Raji (cell line): ENCODE measurements at regions not wholly inside any gene's neighbourhood (a gene's known extent, or its start where the extent isn't known, plus 50 kb on each side); places are given as distances from the start of the nearest gene placed in this dataset.

Experiments used
- POLR2A ChIP-seq: IDR thresholded peaks from 2 replicates; pipeline ENCODE4 v1.6.1; 2011; ENCODE audit warnings: low read depth, low read length, control low read depth; ENCODE audit not compliant: insufficient read depth

DNA sequence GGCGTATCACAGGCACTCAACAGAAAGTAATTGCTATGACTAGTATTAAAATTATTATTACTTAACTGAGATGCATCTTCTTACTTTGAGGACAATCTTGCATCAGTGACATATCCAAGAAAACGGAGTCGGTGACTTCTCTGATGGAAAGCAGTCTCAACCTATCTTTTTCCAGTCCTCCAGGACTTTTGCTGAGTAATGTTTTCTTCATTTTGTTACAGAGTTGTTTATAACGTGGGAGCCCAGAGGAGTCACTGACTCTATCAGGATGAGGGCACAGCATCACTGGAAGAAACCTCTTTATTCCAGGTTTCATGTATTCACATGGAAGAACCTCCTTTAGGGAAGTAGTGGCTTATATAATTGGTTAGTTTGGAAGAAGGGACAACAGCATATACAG is 51.5 kb upstream of the MELK start:
- no peak for TF ChIP-seq POLR2A

DNA sequence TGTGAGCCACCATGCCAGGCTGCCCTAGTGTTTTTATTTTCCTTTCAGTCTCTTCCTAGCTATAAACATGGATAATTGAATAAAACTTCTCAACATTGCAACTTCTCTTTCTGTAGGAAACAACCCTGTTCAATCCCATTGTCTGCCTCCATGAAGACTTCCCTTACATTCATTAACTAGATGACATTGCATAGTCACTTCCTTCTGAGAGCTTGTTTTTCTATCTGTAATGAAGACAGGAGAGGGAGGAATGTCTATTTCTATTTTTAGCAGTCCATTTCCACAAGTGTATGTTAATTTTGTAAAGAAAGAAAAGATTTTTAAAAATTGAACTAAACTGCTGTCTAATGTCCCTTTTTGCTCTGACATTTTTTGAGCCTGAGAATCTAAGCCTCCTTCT is 55.6 kb upstream of the MELK start:
- TF ChIP-seq POLR2A, result no peak

DNA sequence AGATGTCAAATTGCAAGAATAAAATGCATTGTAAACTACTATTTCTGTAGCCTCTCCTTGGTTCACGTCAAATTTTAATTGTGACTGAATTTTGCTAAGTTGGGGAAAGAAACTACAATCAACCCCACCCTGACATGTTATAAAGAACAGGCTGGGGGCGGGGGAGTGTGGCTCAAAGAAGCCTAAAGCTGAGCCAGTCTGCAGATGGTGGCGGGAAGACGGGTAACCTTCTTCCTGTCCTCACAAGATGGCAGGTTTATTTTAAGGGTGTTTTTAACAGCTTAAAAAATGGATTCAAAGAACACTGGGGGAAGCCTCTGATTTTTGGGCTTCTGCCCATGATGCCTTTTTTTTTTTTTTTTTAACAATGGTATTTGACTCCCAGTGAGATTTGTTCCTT is 68.5 kb upstream of the MELK start:
- no peak for TF ChIP-seq POLR2A

DNA sequence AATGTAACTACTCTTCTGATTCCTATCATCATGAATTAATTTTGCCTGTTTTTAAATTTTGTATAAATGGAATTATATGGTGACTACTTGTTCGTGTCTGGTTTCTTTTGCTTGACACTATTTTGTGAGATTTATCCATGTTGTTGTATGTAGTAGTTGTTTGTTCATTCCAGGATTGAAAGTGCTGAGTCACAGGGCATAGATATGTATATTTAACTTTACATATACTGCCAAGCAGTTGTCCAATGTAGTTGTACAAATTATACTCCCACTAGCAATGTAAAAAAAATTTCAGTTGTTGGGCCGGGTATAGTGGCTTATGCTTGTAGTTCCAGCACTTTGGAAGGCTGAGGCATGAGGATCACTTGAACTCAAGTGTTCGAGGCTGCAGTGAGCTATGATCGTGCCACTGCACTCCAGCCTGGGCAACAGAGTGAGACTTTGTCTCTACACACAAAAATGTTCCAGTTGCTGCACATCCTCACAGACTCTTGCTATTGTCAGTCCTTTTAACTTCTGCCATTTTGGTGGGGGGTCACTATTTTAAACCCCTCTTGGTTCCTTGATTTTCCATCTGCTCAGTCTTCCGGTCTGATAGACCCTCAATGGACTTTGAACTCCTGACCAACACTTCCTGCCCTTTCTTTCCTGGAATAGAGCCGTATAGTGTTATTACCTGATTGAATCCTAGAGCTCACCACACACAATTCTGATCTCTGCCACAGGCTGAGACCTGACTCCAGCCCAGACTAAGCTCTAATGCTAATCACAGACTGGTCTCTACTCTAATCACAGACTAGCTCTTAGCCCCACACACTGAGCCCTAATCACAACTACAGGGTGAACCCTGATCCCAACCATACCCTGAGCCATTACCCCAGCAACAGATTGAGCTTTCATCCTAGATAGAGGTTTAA is 69.3 kb upstream of the MELK start:
- TF ChIP-seq POLR2A, result no peak

DNA sequence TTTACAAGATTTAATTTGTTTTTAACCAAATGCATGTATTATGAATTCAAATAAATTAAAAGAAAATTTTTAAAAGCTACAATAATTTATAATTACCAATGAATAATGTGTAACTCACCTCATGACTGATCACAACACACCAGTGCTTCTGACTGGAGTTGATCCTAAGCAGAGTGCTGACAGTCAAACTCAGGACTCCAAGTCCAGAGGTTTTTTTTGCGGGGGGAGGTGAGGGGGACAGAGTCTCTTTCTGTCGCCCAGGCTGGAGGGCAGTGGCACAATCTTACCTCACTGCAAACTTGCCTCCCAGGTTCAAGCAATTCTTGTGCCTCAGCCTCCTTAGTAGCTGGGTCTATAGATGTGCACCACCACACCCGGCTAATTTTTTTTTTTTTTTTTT is 71.0 kb upstream of the MELK start:
- no peak for TF ChIP-seq POLR2A

DNA sequence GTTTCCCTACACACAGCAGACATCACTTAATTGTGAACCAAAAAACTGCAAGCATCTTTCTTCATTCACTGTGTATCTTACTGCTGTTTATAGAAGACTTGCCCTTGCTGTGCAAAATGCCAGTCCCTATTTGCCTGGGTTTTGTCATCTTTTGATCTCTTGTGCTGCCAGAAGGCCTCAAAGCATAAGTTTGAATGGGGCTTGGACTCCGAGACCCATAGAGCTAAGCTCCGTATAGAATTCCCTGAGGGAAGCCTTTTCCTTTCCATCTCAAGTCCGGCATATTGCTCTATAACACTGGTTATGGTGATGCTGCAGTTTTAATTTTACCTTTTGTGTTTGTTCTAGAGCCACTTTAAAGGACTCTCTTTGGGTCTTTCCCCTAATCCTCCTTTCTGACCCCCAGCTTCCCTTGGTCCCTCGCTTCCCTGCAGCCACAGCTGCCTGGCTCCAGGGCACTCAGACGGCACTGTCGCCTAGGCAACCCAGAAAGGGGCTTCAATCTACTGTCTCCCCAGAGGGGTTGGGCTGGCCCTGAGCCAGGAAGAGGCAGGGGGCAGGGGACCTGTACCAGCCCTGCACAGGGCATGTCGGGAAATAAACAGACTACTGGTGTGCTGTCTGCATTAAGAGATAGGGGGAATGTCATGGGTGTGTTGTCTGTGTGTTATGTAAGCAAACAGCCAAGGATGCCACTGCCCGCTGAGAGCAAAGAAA is 73.4 kb upstream of the MELK start:
- TF ChIP-seq POLR2A, result no peak

DNA sequence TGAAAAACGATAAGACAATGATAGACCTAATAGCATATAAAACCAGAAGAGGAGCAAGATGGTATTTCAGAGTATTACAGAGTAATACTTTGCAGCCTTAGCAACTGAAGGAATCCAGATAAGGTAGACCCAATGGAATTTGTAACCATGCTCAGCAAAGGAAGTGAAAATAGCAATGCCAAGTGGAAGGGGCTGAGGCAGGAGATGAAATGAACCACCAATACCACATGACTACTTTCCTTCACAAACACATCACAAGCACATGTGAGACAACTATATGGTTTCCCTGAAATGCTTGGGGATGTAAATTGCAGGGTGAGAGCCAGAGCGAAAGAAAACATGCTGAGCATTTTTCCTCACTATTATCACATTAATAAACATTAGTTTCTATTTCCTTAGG is 79.8 kb upstream of the MELK start:
- no peak for TF ChIP-seq POLR2A

DNA sequence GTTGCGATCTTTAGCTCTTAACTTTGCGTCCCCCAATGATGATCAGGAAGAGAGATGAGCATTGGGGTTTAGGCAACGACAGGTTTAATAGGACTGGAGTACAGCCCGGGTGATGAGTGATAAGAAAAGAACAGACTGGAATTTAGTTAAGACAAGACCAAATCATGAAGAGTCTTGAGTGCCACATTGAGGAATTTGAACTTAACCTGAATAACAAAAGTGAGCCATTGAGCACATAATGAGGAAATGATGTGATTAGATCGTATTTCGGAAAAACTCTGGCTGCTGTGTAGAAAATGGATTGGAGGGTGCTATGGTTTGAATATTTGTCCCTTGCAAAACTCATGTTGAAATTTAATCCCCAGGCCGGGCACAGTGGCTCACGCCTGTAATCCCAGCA is 83.2 kb upstream of the MELK start:
- TF ChIP-seq POLR2A, result no peak

DNA sequence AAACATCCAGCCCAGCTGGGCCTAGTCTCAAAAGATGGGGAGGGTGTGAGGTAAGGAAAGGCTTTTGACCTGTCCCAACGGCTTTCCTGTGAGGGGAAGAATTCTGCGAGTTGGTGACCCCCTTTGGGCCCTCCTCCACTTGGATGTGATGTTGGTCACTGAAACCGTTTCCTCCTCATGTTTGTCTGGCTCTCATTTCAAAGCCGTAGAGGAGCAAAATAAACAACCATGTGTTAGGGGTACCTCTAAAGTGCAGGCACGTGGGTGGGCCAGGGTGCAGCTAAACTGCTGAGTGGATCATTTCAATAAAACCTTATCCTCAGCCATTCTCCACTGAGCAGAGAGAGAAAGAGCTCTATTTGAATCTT is 84.3 kb upstream of the MELK start:
- no peak for TF ChIP-seq POLR2A

DNA sequence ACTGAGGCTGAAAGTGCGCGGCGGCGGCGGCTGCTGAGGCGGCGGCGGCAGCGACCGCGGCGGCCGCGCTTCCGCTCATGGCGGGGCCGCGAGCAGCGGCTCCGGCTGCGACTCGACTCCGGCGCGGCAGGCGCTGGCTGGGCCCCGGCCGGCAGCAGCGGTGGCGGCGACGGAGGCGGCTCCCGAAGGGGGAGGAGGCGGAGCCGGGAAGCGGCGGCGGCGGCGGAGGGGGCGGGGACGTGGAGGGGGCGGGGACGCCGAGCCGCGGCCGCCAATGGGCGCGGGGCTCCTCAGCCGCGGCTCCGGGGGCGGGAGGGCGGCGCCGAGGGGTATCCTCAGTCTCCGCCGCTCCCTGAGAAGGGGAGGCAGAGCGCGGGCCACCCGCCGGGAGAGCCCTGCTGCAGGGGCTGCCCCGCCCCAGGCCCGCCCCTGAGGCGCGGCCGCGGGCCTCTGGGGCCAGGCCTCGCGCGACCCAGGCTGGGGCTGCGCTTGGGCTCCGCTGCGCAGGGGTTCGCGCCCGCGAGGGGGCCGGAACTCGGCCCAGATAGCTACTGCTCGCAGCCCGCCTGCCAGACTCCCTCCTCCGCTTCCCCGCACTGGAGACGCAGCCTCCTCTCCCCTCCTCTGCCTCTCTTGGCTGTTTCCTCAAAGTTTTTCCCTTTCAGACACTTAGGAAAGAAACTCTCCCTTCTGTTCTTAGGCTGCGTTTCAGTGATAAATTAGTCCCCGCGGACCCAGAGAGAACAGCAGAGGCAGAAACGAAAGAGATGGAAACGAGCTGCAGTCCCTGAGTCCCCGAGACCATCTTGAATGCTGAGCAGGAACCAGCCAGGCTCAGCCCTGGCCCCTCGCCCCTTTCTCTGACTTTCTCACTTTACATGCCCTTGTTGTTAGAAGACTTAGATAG is 85.0 kb upstream of the MELK start:
- TF ChIP-seq POLR2A, result peak; percentile 78

DNA sequence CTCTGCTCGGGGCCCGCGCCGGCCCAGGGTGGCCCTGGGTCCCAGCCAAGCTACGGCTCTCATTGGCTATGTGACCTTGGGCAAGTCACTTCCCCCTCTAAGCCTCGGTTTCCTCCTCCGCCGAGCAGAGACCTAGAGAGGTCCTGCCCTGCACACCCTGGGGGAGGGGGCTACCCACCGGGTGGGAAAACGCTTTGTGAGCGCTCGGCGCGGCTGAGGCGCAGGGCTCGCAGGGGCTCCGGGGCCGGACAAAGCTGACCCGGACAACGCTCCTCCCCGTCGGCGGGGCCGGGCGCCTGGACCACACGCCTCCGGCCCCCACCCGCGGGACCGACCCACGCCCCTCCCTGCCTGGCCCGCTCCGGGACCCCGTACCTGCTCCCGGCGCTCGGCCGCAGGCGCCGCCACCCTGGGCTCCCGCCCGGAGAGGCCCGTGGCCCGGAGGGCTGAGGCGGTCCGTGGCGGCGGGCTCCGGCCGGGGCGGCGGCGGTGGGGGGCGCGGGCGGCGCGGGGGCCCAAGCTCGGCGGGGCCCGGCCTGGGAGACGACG is 85.7 kb upstream of the MELK start:
- TF ChIP-seq POLR2A, result peak; percentile 64

DNA sequence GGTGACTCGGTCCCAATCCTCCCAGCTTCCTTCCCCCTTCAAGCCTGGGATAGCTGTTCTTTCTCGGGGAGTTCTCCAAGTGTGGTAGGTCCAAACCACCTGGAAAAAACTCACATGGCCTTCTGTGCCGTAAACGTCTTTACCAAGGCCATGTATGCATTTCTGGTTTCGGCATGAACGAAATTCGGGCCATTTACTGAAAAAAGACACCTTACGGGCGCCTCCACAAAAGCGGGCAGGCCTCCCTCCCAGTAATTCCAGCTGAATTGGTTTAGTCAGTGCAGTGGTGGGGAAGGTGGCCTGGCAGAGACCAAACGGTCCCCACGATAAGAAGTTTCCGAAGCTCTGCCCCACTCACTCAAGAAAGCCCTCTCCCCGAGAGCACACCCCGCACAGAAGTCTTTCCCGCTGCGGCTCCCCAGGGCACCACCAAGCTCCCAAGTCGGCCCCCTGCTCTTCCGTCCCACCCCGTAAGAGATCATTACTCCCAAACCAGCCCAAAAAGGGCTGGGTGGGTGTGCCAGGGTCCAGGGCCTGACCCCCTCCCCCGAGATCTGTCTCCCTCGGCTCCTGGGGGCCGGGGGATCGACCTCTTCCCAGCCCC is 86.3 kb upstream of the MELK start:
- no peak for TF ChIP-seq POLR2A

DNA sequence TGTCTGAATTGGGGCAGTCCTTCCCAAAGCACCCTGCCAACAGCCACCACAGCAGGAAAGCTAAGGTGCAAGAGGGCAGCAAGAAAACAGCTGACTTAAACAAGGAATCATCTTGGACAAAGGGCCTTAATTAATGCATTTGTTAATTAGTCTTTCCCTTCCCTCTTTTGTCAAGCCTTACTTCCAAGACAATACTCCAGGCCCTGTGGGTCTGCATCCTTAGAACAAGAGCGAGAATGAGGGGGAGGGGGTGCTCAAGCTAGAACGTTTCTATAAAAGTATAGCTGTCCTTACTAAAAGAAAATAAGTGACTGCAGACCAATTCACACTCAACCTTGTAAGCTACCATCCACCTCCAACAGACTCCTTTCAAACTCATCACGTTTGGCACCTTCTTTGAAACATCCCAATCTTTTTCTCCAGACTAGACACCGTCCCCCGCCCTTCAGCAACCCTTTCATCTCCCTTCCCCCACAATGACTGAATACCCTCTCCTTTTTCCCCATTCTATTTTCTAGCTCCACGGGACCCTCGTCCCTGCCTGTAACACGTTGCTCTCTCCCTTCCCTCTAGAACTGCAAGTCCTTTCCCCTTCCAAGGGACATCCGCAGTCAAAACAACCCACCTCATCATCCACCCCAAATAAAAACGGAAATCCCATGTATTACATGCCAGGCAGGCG is 85.7 kb upstream of the RNF38 start:
- TF ChIP-seq POLR2A, result no peak

DNA sequence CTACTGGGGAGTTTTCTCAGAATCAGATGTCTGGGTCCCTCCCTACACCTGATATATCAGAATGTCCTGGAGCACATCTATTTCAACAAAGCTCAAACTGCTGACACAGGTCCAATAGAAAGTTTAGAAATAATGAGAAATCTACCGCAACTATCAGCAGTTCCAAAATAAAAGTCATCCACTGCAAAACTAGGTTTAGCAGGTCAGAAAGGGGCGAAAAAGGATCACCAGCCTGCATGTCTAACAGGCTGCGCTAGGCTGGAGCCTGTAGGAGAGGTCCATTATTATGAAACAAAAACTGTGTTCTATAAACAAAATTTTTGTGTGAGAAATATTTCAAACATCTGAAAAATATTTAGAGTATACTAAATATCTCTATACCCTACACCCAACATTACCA is 84.1 kb upstream of the RNF38 start:
- TF ChIP-seq POLR2A, result no peak
